Immature natural killer cell (primary cell): ENCODE measurements at regions not wholly inside any gene's neighbourhood (a gene's known extent, or its start where the extent isn't known, plus 50 kb on each side); places are given as distances from the start of the nearest gene placed in this dataset.
"Not testable (repeated sequence)": the region's sequence is repeated elsewhere in the genome, so short reads cannot be mapped to it uniquely, and the experiment has no call there.

ENCODE experiments used
- DNase-seq, 3 donors: peaks; one replicate each; pipeline ENCODE4 v3.0.0; 2022; ENCODE audit warnings: mixed read lengths in 1 of 3
- H3K27ac Mint-ChIP-seq, 6 donors: one replicate each; pipeline ENCODE4 v1.8.0; 2020; ENCODE audit warnings: mixed read lengths in 6 of 6, mild to moderate bottlenecking in 5 of 6, inconsistent platforms in 4 of 6, moderate library complexity in 3 of 6
- H3K27me3 Mint-ChIP-seq, 3 donors: one replicate each; pipeline ENCODE4 v1.8.0; 2020 to 2021; ENCODE audit warnings: low read depth in 3 of 3, mild to moderate bottlenecking in 3 of 3, mixed read lengths in 3 of 3, moderate library complexity in 3 of 3, inconsistent platforms in 1 of 3
- H3K36me3 Mint-ChIP-seq, 3 donors: one replicate each; pipeline ENCODE4 v1.8.0; 2020; ENCODE audit warnings: mixed read lengths in 3 of 3, inconsistent platforms in 2 of 3, mild to moderate bottlenecking in 2 of 3
- H3K4me1 Mint-ChIP-seq, 2 donors: one replicate each; pipeline ENCODE4 v1.8.0; 2020; ENCODE audit warnings: inconsistent platforms in 2 of 2, mild to moderate bottlenecking in 2 of 2, mixed read lengths in 2 of 2, moderate library complexity in 1 of 2
- H3K4me3 Mint-ChIP-seq, 5 donors: one replicate each; pipeline ENCODE4 v1.8.0; 2020; ENCODE audit warnings: mild to moderate bottlenecking in 5 of 5, mixed read lengths in 5 of 5, inconsistent platforms in 3 of 5, moderate library complexity in 3 of 5
- H3K9me3 Mint-ChIP-seq, 6 donors: one replicate each; pipeline ENCODE4 v1.8.0; 2020; ENCODE audit warnings: mild to moderate bottlenecking in 6 of 6, mixed read lengths in 6 of 6, inconsistent platforms in 4 of 6, moderate library complexity in 3 of 6

DNA sequence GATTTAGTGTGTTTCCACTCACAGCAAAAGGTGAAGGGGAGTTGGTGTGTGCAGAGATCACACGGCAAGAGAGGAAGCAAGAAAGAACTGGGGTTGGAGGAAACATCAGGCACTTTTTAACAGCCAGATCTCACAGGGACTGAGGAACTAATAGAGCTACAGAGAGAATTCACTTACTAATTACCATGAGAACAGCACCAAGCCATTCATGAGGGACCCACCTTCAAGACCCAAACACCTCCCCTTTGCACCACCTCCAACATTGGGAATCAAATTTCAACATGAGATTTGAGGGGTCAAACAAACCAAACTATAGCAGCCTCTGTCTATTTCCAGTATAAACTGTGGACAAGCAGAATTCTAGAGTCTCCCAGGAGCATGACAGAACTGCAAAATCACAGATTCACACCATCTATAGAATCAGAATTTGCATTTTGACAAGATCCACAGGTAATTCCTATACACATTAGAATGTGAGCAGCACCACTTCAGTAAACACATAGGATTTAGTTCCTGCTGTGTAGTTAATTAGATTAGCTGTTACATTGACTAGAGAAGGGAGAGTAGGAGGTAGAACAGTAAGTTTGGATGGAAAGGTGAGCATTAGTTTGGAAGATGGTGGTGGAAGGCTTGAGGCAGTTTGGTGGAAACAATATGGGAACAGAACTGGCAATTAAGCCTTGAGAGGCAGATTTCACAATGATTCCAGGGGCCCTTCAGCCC is 311.7 kb downstream of the NSUN3 start:
- Mint-ChIP-seq H3K4me3 (no peak overlapping the region), H3K4me1 (no peaks in the 10 kb centered on the region), H3K9me3 (peaks cover 11 to 39% (median 20%) of the 10 kb centered on the region in 6 donors), H3K27ac (no peak overlapping the region), H3K36me3 (no peaks in the 10 kb centered on the region), H3K27me3 (peaks cover 0 to 1% (median 0%) of the 10 kb centered on the region in 3 donors)
- DNase-seq, result no peak

- DNase-seq, H3K4me1 Mint-ChIP-seq, H3K36me3 Mint-ChIP-seq, H3K4me3 Mint-ChIP-seq, H3K27ac Mint-ChIP-seq, H3K27me3 Mint-ChIP-seq: not testable (repeated sequence)
- H3K9me3 Mint-ChIP-seq, result peaks cover 7 to 33% (median 11%) of the 10 kb centered on the region in 6 donors
Measured at GRCh38 chr3:94377123-94377696, 314.3 kb downstream of the NSUN3 start.

GRCh38 chr3:94377863-94378262 is 315.0 kb downstream of the NSUN3 start:
- H3K4me1 Mint-ChIP-seq, H3K27me3 Mint-ChIP-seq, H3K27ac Mint-ChIP-seq, H3K4me3 Mint-ChIP-seq, H3K36me3 Mint-ChIP-seq, DNase-seq: not testable (repeated sequence)
- H3K9me3 Mint-ChIP-seq, result peaks cover 12 to 36% (median 13%) of the 10 kb centered on the region in 6 donors

- Mint-ChIP-seq H3K9me3 (peaks cover 12 to 37% (median 13%) of the 10 kb centered on the region in 6 donors), H3K4me3 (no peak overlapping the region), H3K4me1 (no peaks in the 10 kb centered on the region), H3K36me3 (no peaks in the 10 kb centered on the region), H3K27me3 (peaks cover 0 to 1% (median 0%) of the 10 kb centered on the region in 3 donors), H3K27ac (no peak overlapping the region)
- no peak for DNase-seq
Measured at GRCh38 chr3:94378322-94378721, 315.5 kb downstream of the NSUN3 start.

GRCh38 chr3:94379264-94379663 is 316.4 kb downstream of the NSUN3 start:
- Mint-ChIP-seq H3K27me3 (peaks cover 0 to 1% (median 0%) of the 10 kb centered on the region in 3 donors), H3K4me1 (no peaks in the 10 kb centered on the region), H3K9me3 (peaks cover 8 to 34% (median 14%) of the 10 kb centered on the region in 6 donors), H3K36me3 (no peaks in the 10 kb centered on the region), H3K27ac (no peak overlapping the region), H3K4me3 (no peak overlapping the region)
- DNase-seq, result no peak

GRCh38 chr3:94394885-94395284 is 332.0 kb downstream of the NSUN3 start:
- H3K4me3 Mint-ChIP-seq, result no peak overlapping the region
- peaks cover 0 to 9% (median 3%) of the 10 kb centered on the region in 6 donors for H3K9me3 Mint-ChIP-seq
- H3K4me1 Mint-ChIP-seq, result no peaks in the 10 kb centered on the region
- H3K36me3 Mint-ChIP-seq, result no peaks in the 10 kb centered on the region
- no peak overlapping the region for H3K27ac Mint-ChIP-seq
- no peaks in the 10 kb centered on the region for H3K27me3 Mint-ChIP-seq
- no peak for DNase-seq

- DNase-seq, result no peak
- H3K4me3 Mint-ChIP-seq, result no peak overlapping the region
- H3K9me3 Mint-ChIP-seq, result peaks cover 0 to 9% (median 3%) of the 10 kb centered on the region in 6 donors
- H3K4me1 Mint-ChIP-seq, result no peaks in the 10 kb centered on the region
- H3K27ac Mint-ChIP-seq, result no peak overlapping the region
- H3K36me3 Mint-ChIP-seq, result no peaks in the 10 kb centered on the region
- H3K27me3 Mint-ChIP-seq, result no peaks in the 10 kb centered on the region
Measured at GRCh38 chr3:94395851-94396250, 333.0 kb downstream of the NSUN3 start.

DNA sequence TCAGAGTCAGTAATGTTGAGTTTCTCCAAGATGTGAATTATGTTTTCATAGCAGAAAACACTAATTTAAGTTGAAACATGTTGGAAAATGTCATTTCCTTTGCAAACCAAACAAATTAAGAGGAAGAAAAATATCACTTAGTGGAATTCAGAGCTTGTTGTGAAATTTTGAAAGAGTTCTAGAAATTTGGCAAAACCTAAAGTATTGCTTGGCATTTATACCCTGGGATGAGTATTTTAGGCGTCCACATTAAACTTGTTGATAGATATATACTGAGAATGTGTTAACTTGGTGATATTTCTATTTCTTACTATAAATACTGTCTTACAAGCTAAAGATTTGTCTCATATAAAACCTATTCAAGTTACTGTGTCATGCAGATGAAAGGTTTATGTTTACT is 335.2 kb downstream of the NSUN3 start:
- no peak for DNase-seq
- no peak overlapping the region for H3K27ac Mint-ChIP-seq
- no peak overlapping the region for H3K4me3 Mint-ChIP-seq
- H3K27me3 Mint-ChIP-seq, result peaks cover 0 to 2% (median 0%) of the 10 kb centered on the region in 3 donors
- H3K36me3 Mint-ChIP-seq, result no peaks in the 10 kb centered on the region
- no peaks in the 10 kb centered on the region for H3K4me1 Mint-ChIP-seq
- H3K9me3 Mint-ChIP-seq, result peaks cover 0 to 13% (median 7%) of the 10 kb centered on the region in 6 donors

DNA sequence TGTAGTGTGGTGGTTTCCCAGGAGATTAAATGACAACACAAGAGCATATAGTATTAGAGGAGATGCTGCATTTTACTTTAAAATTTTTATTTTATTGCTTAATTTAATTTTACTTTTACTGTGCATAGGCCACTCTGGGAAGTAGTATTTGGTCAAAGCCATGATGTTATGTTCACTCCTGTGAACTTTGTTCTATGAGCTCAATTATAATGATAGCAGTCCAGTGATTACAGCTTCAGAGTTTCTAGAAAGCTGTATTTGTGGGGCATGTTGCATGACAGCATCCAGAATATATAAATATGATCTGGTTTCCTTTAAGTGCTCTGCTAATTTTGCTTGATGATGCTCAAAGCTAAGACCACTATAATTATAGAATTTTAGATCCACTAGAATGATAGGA is 338.6 kb downstream of the NSUN3 start:
- no peaks in the 10 kb centered on the region for H3K36me3 Mint-ChIP-seq
- no peaks in the 10 kb centered on the region for H3K4me1 Mint-ChIP-seq
- H3K27me3 Mint-ChIP-seq, result peaks cover 0 to 5% (median 0%) of the 10 kb centered on the region in 3 donors
- DNase-seq, result no peak
- peaks cover 1 to 25% (median 13%) of the 10 kb centered on the region in 6 donors for H3K9me3 Mint-ChIP-seq
- H3K27ac Mint-ChIP-seq, result no peak overlapping the region
- H3K4me3 Mint-ChIP-seq, result no peak overlapping the region

- Mint-ChIP-seq H3K36me3 (no peaks in the 10 kb centered on the region), H3K4me3 (no peak overlapping the region), H3K27ac (no peak overlapping the region), H3K27me3 (peaks cover 0 to 5% (median 0%) of the 10 kb centered on the region in 3 donors), H3K9me3 (peaks cover 1 to 25% (median 13%) of the 10 kb centered on the region in 6 donors), H3K4me1 (no peaks in the 10 kb centered on the region)
- DNase-seq, result no peak
Measured at GRCh38 chr3:94402126-94402525, 339.3 kb downstream of the NSUN3 start.

DNA sequence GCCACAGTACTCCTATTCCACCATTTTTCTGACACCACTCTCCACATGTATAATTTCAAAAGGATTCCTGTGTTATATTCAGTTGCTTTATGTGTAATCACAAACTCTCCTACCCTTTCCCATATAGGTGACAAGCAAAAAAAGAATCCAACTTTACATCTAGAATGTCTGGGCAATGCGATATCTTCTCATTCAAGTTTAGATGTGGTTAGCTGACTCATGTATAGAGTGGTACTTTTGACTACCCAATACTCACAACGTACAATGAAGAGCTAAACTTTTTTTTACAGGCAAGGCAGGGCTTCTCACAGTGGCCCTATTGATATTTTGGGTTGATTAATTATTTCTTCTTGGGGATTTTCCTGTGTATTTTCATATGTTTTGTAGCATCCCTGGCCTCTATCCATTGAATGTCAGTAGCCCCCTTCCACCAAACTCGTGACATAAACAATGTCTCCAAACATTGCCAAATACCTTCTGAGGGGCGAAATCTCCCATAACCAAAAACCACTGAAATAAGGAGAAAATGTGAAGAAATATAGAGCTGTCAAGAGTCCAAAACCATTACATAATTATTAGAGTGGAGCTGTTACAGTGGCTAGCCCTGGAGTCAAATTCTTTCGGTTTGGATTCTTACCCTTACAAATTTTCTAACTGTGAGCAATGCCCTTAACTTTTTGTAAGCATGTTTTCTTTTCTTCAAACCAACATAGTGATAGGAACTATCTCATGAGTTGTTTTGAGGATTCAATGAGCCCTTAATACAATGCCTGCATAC is 342.6 kb downstream of the NSUN3 start:
- no peak overlapping the region for H3K4me3 Mint-ChIP-seq
- no peaks in the 10 kb centered on the region for H3K4me1 Mint-ChIP-seq
- no peak overlapping the region for H3K27ac Mint-ChIP-seq
- peaks cover 2 to 46% (median 12%) of the 10 kb centered on the region in 6 donors for H3K9me3 Mint-ChIP-seq
- peaks cover 0 to 5% (median 0%) of the 10 kb centered on the region in 3 donors for H3K27me3 Mint-ChIP-seq
- H3K36me3 Mint-ChIP-seq, result no peaks in the 10 kb centered on the region
- no peak for DNase-seq

- peaks cover 4 to 43% (median 11%) of the 10 kb centered on the region in 6 donors for H3K9me3 Mint-ChIP-seq
- H3K36me3 Mint-ChIP-seq, result no peaks in the 10 kb centered on the region
- peaks cover 0 to 5% (median 0%) of the 10 kb centered on the region in 3 donors for H3K27me3 Mint-ChIP-seq
- DNase-seq, result no peak
- H3K4me1 Mint-ChIP-seq, result no peaks in the 10 kb centered on the region
- H3K4me3 Mint-ChIP-seq, result no peak overlapping the region
- H3K27ac Mint-ChIP-seq, result no peak overlapping the region
Measured at GRCh38 chr3:94406595-94406994, 343.7 kb downstream of the NSUN3 start.

DNA sequence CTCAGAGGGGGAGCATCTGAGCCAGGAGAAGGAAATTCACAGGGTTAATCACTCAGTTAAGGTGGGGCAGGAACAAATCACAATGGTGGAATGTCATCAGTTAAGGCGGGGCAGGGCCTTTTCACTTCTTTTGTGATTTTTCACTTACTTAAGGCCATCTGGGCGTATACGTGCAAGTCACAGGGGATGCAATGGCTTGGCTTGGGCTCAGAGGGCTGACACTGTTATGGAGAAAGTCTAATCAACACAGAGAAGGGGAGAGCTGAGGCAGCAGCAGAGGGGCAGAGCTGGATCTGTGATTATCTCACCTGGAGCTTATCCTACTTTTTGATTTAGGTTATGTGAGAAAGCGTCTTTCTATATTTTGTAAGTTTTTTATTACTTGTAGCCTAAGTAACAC is 350.1 kb downstream of the NSUN3 start:
- not testable (repeated sequence) for H3K27ac Mint-ChIP-seq, H3K27me3 Mint-ChIP-seq, H3K4me1 Mint-ChIP-seq, H3K36me3 Mint-ChIP-seq, H3K4me3 Mint-ChIP-seq, DNase-seq
- peaks cover 0 to 27% (median 14%) of the 10 kb centered on the region in 6 donors for H3K9me3 Mint-ChIP-seq
